Ovary (tissue), 7 donors: ENCODE measurements at regions not wholly inside any gene's neighbourhood (a gene's known extent, or its start where the extent isn't known, plus 50 kb on each side); places are given as distances from the start of the nearest gene placed in this dataset.

Experiments used
- DNase-seq, 5 donors: peaks; one replicate each; pipeline ENCODE4 v3.0.0-alpha.2; 2019 to 2020
- H3K27ac ChIP-seq, 2 donors: fragments of 200-600 bp; one replicate each; pipeline versions ENCODE4 v1.5.1 to v1.8.0; 2019 to 2022
- H3K27me3 ChIP-seq: fragments of 200-600 bp; one replicate; pipeline ENCODE4 v1.8.0; 2022
- H3K36me3 ChIP-seq: fragments of 200-600 bp; sonication (generic); one replicate; pipeline ENCODE4 v1.5.1; 2019
- H3K4me1 ChIP-seq: one replicate; pipeline ENCODE4 v1.8.1; 2013; ENCODE audit warnings: mild to moderate bottlenecking, moderate library complexity; ENCODE audit not compliant: insufficient read depth
- H3K4me3 ChIP-seq: fragments of 200-600 bp; sonication (generic); one replicate; pipeline ENCODE4 v1.5.1; 2017
- H3K9me3 ChIP-seq, 2 donors: fragments of 200-600 bp in 1 of 2; sonication (generic) in 1 of 2; one replicate each; pipeline versions ENCODE4 v1.5.1 to v1.8.1; 2013 to 2019; ENCODE audit warnings: mild to moderate bottlenecking in 1 of 2, moderate library complexity in 1 of 2
- CTCF ChIP-seq, 3 donors: fragments of 450-650 bp in 2 of 3; fragments of 200-600 bp in 1 of 3; IDR thresholded peaks; one replicate each; pipeline versions ENCODE4 v1.5.1 to v1.8.0; 2016 to 2022; ENCODE audit warnings: antibody characterized with exemption in 3 of 3, mild to moderate bottlenecking in 1 of 3
- EP300 ChIP-seq: sonication (generic); formaldehyde crosslinking; IDR thresholded peaks from one replicate; pipeline ENCODE4 v1.6.1; 2017; ENCODE audit warnings: antibody characterized with exemption
- POLR2A ChIP-seq: fragments of 450-650 bp; IDR thresholded peaks from one replicate; pipeline ENCODE4 v1.6.1; 2017; ENCODE audit warnings: antibody characterized with exemption, mild to moderate bottlenecking, moderate library complexity
- WGBS, 3 donors: extraction: QIAGEN DNeasy Blood & Tissue Kit in 1 of 3; methylation state at CpG; one replicate each; pipeline versions ENCODE4 v1.1.5 to v1.1.7; 2013 to 2017; 5-methylcytosine and 5-hydroxymethylcytosine counted together
- intact Hi-C, 4 donors: fragments of 100-400 bp; cut with DNase I; formaldehyde crosslinking; loops; one replicate each; pipeline versions ENCODE4 v1.11.0 to v1.15.1; 2022 to 2023
- donor health status: DM: no; HTN: no; CAD: no; lungs with moderate emphysema.
- donor health status: DM: no; HTN: no; CAD: no.
- donor health status: Bipolar disorder and iron deficiency.
- donor health status: DM: no; HTN: no; CAD: no.
- donor health status: DM: yes; HTN: yes; CAD: no.

DNA sequence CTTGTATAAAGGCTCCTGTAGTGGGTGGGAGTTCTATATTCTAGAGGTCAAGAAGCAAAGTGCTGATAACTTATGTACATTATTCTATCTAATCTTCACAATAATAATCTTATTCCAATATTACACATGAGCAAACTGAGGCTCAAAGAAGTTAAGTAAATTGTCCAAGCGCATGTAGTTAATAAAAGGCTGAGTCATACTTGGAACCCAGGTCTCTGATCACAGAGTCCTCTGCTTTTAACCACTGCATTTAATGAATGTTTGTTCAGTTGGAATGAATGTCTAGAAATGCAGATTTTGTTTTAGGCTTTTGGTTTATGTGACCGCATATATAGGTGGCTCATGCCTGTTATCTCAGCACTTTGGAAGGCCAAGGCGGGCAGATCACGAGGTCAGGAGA lies 88.4 kb upstream of the PAQR3 start:
- no peak for TF ChIP-seq POLR2A
- TF ChIP-seq EP300 = no peak
- TF ChIP-seq CTCF (IDR thresholded peaks at IDR 0.05) = no peak
- no peaks in the 10 kb centered on the region for H3K9me3 ChIP-seq
- H3K36me3 ChIP-seq = no peaks in the 10 kb centered on the region
- intact Hi-C loops = no loop called here
- no peak for DNase-seq
- WGBS, 3 donors = 93 to 96% (median 96%) methylated on average over 4 of the region's 4 CpGs
- H3K27ac ChIP-seq = no peak overlapping the region
- no peak overlapping the region for H3K4me3 ChIP-seq
- no peaks in the 10 kb centered on the region for H3K27me3 ChIP-seq
- H3K4me1 ChIP-seq = no peaks in the 10 kb centered on the region

DNA sequence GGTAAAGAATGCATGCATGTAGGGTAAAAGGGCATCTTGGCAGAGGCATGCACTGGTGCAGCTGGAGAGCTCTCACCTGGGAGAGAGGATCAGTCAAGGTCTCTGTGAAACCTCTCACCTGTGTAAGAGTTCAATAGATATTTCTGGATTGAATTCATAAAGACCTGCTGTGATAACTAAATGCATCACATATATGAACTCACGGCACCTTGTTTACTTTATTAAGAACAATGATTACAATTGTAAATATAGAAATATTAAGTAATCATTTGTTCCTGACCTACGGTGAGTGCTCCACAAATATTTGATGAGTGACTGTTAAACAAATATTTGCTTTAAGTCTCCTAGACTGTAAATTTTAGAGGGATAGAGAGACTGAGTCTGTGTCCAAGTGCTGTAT lies 85.9 kb upstream of the PAQR3 start:
- no peaks in the 10 kb centered on the region for H3K9me3 ChIP-seq
- intact Hi-C loops = no loop called here

DNA sequence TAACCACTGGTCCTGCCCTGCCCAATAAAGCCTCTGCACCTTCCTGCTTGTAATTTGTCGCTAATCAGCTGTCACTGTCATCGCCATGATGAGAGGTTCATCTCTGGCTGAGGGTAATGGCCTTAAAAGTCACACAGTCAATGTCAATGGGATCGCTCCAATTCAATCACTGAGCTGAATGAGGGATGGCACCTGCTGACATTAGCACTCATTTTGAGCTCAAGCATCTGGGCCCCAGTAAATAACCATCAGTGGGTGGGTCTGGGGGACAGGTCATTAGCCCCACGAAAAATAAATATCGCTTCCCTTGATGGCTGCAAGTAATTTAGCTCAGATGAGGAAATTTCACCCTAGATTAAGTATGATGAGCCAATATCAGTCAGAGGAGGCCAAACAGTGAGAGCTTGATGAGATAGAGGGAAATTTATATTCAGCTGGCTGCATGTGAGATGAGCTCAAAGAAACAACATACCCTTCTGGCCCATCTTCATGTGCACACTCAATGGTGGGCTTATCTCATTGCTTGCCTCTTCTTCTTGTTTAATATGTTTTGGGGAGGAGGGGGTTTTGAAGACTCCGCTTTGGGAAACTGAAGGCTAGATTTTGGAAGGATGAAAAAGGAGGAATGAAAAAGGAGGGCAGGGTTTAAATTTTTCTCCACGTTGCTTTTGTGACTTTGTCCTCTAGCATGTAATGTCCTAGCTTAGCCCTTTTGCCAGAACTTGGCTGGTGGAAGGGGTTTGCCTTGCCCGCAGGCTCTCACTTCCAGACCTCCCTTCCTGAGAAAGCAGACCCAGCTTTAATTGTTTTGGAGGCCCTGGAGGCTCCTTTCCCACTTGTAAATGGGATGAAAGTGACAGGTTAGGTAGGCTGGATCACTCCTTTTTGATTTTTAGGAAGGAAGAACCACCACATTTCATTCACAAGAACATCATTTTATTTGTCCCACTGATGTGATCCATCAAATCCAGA lies 84.8 kb upstream of the PAQR3 start:
- WGBS, 3 donors = 86 to 89% (median 88%) methylated on average over 8 of the region's 8 CpGs
- DNase-seq = no peak
- no peaks in the 10 kb centered on the region for H3K4me1 ChIP-seq
- intact Hi-C loops = no loop called here
- TF ChIP-seq EP300 (no peak), POLR2A (no peak), CTCF (IDR thresholded peaks at IDR 0.05) (no peak)
- no peaks in the 10 kb centered on the region for H3K9me3 ChIP-seq
- no peaks in the 10 kb centered on the region for H3K36me3 ChIP-seq
- H3K27me3 ChIP-seq = no peaks in the 10 kb centered on the region
- H3K27ac ChIP-seq = no peak overlapping the region
- no peak overlapping the region for H3K4me3 ChIP-seq

More for the DNA sequence above, 85.9 kb upstream of the PAQR3 start:
- no peak overlapping the region for H3K4me3 ChIP-seq
- no peak overlapping the region for H3K27ac ChIP-seq
- H3K4me1 ChIP-seq = no peaks in the 10 kb centered on the region
- no peaks in the 10 kb centered on the region for H3K36me3 ChIP-seq
- TF ChIP-seq CTCF (IDR thresholded peaks at IDR 0.05) (no peak), POLR2A (no peak), EP300 (no peak)
- 40 to 47% (median 47%) methylated on average over 2 of the region's 2 CpGs for WGBS, 3 donors
- DNase-seq = no peak
- no peaks in the 10 kb centered on the region for H3K27me3 ChIP-seq

DNA sequence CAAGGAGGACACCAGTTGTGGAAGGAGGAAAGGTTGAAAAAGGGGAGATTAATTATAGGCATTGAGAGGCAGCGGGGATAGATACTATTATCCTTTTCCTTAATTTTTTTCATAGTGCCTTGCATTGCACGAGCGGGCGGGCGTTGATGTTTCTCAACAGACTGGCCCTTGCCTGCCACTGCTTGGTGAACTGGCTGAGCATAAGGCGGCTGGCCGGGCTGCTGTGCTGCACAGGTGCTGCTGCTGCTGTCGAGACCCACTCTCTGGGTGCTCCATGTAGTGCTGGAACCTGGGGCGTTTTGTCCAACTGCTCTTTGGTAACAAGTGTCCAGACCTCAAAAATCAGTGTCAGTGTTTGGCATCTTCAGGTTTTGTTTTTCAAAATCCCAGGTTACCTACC lies 83.3 kb upstream of the PAQR3 start:
- no peaks in the 10 kb centered on the region for H3K27me3 ChIP-seq
- no peak for DNase-seq
- 78 to 91% (median 86%) methylated on average over 9 of the region's 9 CpGs for WGBS, 3 donors
- no peaks in the 10 kb centered on the region for H3K36me3 ChIP-seq
- no peak overlapping the region for H3K27ac ChIP-seq
- TF ChIP-seq EP300 (no peak), CTCF (IDR thresholded peaks at IDR 0.05) (no peak), POLR2A (no peak)
- H3K9me3 ChIP-seq = no peaks in the 10 kb centered on the region
- H3K4me3 ChIP-seq = no peak overlapping the region
- intact Hi-C loops = no loop called here
- no peaks in the 10 kb centered on the region for H3K4me1 ChIP-seq
